Fibroblast of pulmonary artery (primary cell): ENCODE measurements at regions not wholly inside any gene's neighbourhood (a gene's known extent, or its start where the extent isn't known, plus 50 kb on each side); places are given as distances from the start of the nearest gene placed in this dataset.

ENCODE experiments used
- DNase-seq: peaks from one replicate; pipeline ENCODE4 v3.0.0-alpha.2; 2010; ENCODE audit warnings: low read depth
- H3K4me3 ChIP-seq: replicated peaks from 2 replicates; pipeline ENCODE4 v1.5.1; 2011; ENCODE audit warnings: low read depth, mild to moderate bottlenecking, control low read depth, low read length, moderate library complexity
- CTCF ChIP-seq: IDR thresholded peaks from 2 replicates; pipeline ENCODE4 v1.5.1; 2011; ENCODE audit warnings: mild to moderate bottlenecking, control low read depth, low read length, inconsistent platforms; ENCODE audit errors: missing control alignments

DNA sequence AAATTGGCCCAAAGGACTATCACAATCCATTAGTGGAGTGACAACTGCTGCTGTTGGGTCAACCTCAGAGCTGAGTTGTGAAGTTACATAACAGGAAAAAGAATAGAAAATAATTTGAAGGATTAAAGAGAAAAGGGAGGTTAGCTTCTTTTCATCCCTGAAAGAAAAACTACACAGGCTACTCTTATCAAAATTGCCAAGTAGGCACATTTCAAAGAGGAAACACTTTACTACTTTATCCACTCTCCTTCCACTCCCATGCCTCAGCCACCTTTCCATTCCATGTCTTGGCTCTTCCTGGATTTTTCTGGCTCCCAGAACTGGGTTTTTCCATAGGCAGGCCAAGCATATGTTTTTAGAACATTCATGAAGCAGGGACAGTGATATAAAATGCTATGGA is 384.0 kb upstream of the RORA start:
- TF ChIP-seq CTCF, result no peak
- no peak for DNase-seq
- no peak overlapping the region for H3K4me3 ChIP-seq

DNA sequence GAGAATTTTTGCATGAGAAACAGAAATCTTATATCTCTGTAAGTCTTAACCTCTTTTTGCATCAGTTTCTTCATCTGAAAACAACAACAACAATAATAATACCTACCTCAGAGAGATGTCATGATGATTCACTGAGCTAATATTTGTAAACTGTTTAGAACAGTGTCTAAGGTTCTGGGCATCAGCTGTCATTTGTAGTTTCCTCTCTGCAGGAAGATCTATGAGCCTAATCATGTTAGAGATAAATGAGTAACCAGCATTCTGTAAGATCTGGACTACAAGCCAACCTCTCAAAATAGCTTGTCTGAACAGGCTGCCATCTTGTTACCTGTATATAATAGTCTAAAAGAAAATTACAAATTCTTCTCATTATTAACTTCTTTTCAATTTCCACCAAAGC is 383.0 kb upstream of the RORA start:
- no peak for TF ChIP-seq CTCF
- DNase-seq, result no peak
- no peak overlapping the region for H3K4me3 ChIP-seq

- TF ChIP-seq CTCF, result no peak
- no peak for DNase-seq
- no peak overlapping the region for H3K4me3 ChIP-seq
Observed at GRCh38 chr15:61605343-61605742, 376.2 kb upstream of the RORA start.

GRCh38 chr15:61598655-61599054 is 369.6 kb upstream of the RORA start:
- H3K4me3 ChIP-seq, result no peak overlapping the region
- DNase-seq, result no peak
- TF ChIP-seq CTCF, result no peak

DNA sequence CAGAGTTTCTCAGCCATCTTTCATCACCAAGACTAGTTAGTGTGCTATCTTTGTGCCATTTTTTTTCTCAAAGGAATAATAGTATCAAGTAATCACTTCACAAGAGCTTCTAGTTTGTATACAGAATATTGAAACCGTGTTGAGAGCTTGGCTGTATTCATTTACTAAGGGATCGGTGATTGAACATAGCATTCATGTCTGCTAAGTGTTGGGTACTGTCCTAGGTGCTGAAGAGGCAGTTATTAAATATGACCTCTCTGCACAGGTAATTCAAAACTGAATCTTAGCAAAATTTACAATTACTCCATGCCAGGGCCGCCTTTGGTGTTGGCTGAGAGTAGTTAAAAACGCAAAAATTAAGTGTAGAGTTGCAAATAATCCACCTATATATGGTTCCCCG is 355.3 kb upstream of the RORA start:
- TF ChIP-seq CTCF, result no peak
- no peak overlapping the region for H3K4me3 ChIP-seq
- DNase-seq, result peak; percentile 10

GRCh38 chr15:61582092-61582491 is 353.0 kb upstream of the RORA start:
- no peak for TF ChIP-seq CTCF
- no peak for DNase-seq
- no peak overlapping the region for H3K4me3 ChIP-seq

DNA sequence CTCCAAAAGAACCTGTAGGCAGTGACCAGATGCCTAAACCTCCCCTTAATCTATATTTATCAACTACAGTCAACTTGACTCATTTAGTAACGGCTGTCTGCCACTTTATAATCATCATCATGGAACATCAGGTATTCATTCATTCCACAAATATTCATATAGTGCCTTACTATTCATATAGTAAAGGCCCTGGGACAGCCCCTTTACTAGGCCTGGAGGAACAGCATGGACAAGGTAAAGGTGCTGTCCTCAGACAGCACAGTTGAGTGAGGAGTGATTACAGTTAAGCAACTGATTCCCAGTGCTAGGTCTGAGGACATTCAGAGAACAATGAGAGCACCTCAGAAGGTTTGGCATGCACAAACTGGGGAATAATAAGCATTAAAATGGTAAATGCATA is 346.5 kb upstream of the RORA start:
- TF ChIP-seq CTCF, result no peak
- no peak for DNase-seq

More for the DNA sequence above, 346.5 kb upstream of the RORA start:
- no peak overlapping the region for H3K4me3 ChIP-seq
